LHCN-M2 (cell line): ENCODE measurements at regions not wholly inside any gene's neighbourhood (a gene's known extent, or its start where the extent isn't known, plus 50 kb on each side); places are given as distances from the start of the nearest gene placed in this dataset.

Experiments
- DNase-seq: peaks from one replicate; pipeline ENCODE4 v3.0.0-alpha.2; 2012; ENCODE audit warnings: low read depth

- DNase-seq: no peak
These were observed 481.4 kb downstream of the AGTPBP1 start for GRCh38 chr9:85260275-85260845.

- no peak for DNase-seq
These were observed 482.9 kb downstream of the AGTPBP1 start for GRCh38 chr9:85258823-85259370.

- DNase-seq: no peak
These were observed 483.5 kb downstream of the AGTPBP1 start for GRCh38 chr9:85258236-85258635.

GRCh38 chr9:85249313-85249621, 492.5 kb downstream of the AGTPBP1 start:
- no peak for DNase-seq

- no peak for DNase-seq
These were observed 493.0 kb downstream of the AGTPBP1 start for GRCh38 chr9:85248514-85249312.

- no peak for DNase-seq
These were observed 495.2 kb downstream of the AGTPBP1 start for GRCh38 chr9:85246541-85246940.

- no peak for DNase-seq
These were observed 496.9 kb downstream of the AGTPBP1 start for GRCh38 chr9:85244856-85245255.

- no peak for DNase-seq
These were observed 497.8 kb downstream of the AGTPBP1 start for GRCh38 chr9:85243977-85244376.

- DNase-seq: no peak
These were observed 504.3 kb downstream of the AGTPBP1 start for GRCh38 chr9:85237478-85237877.

GRCh38 chr9:85230081-85230480, 511.7 kb downstream of the AGTPBP1 start:
- no peak for DNase-seq

GRCh38 chr9:85228111-85228855, 513.5 kb downstream of the AGTPBP1 start:
- DNase-seq: no peak

GRCh38 chr9:85225180-85225579, 516.6 kb downstream of the AGTPBP1 start:
- no peak for DNase-seq

GRCh38 chr9:85224729-85225128, 517.0 kb downstream of the AGTPBP1 start:
- DNase-seq: no peak

GRCh38 chr9:85224301-85224700, 517.5 kb downstream of the AGTPBP1 start:
- no peak for DNase-seq

- no peak for DNase-seq
These were observed 518.1 kb downstream of the AGTPBP1 start for GRCh38 chr9:85223506-85224125.

- DNase-seq: no peak
These were observed 525.2 kb downstream of the AGTPBP1 start for GRCh38 chr9:85216601-85217000.

- DNase-seq: no peak
These were observed 525.8 kb downstream of the AGTPBP1 start for GRCh38 chr9:85215961-85216360.

GRCh38 chr9:85215416-85215815, 526.3 kb downstream of the AGTPBP1 start:
- DNase-seq: no peak

GRCh38 chr9:85213650-85214607, 527.8 kb downstream of the AGTPBP1 start:
- no peak for DNase-seq

GRCh38 chr9:85212887-85213286, 528.9 kb downstream of the AGTPBP1 start:
- DNase-seq: no peak

GRCh38 chr9:85212209-85212608, 529.5 kb downstream of the AGTPBP1 start:
- no peak for DNase-seq
